ENCODE measurements at regions not wholly inside any gene's neighbourhood (a gene's known extent, or its start where the extent isn't known, plus 50 kb on each side); places are given as distances from the start of the nearest gene placed in this dataset.

GRCh38 chr3:105254154-105254553, 112.6 kb upstream of the ALCAM start:
- Histone ChIP-seq H3K4me3 (no peak overlapping the region), H3K36me3 (no peaks in the 10 kb centered on the region), H3K4me1 (ENCODE audit: control insufficient read depth in 1 of 2, low read depth in 2 of 2) (peaks cover 0 to 8% of the 10 kb centered on the region in 2 donors), H3K27me3 (replicated peaks; ENCODE audit: insufficient read depth) (no peaks in the 10 kb centered on the region), H3K9me3 (peaks cover 4% of the 10 kb centered on the region), H3K27ac (no peak overlapping the region)
- no peak for ATAC-seq (ENCODE audit: insufficient number of reproducible peaks, low FRiP score, low read depth)
- no peak for TF ChIP-seq CTCF (IDR thresholded peaks at IDR 0.05)
- DNase-seq (ENCODE audit: low spot score) = no peak

GRCh38 chr3:105255350-105255749, 111.4 kb upstream of the ALCAM start:
- DNase-seq (ENCODE audit: low spot score) (no peak), ATAC-seq (ENCODE audit: insufficient number of reproducible peaks, low FRiP score, low read depth) (no peak)
- TF ChIP-seq CTCF (IDR thresholded peaks at IDR 0.05) = no peak
- no peak overlapping the region for H3K27ac ChIP-seq
- no peaks in the 10 kb centered on the region for H3K27me3 ChIP-seq (replicated peaks; ENCODE audit: insufficient read depth)
- H3K4me1 ChIP-seq (ENCODE audit: control insufficient read depth in 1 of 2, low read depth in 2 of 2) = peaks cover 0 to 8% of the 10 kb centered on the region in 2 donors
- no peak overlapping the region for H3K4me3 ChIP-seq
- no peaks in the 10 kb centered on the region for H3K36me3 ChIP-seq
- H3K9me3 ChIP-seq = peaks cover 4% of the 10 kb centered on the region

- no peak overlapping the region for H3K4me3 ChIP-seq
- H3K9me3 ChIP-seq = no peaks in the 10 kb centered on the region
- no peak for TF ChIP-seq CTCF (IDR thresholded peaks at IDR 0.05)
- no peaks in the 10 kb centered on the region for H3K27me3 ChIP-seq (replicated peaks; ENCODE audit: insufficient read depth)
- H3K36me3 ChIP-seq = no peaks in the 10 kb centered on the region
- H3K27ac ChIP-seq = no peak overlapping the region
- no peak for ATAC-seq (ENCODE audit: insufficient number of reproducible peaks, low FRiP score, low read depth)
- no peaks in the 10 kb centered on the region for H3K4me1 ChIP-seq (ENCODE audit: control insufficient read depth in 1 of 2, low read depth in 2 of 2)
- DNase-seq (ENCODE audit: low spot score) = no peak
Observed at GRCh38 chr3:105259496-105259895, 107.2 kb upstream of the ALCAM start.

GRCh38 chr3:105260385-105260784, 106.3 kb upstream of the ALCAM start:
- H3K4me1 ChIP-seq (ENCODE audit: control insufficient read depth in 1 of 2, low read depth in 2 of 2) = no peaks in the 10 kb centered on the region
- H3K4me3 ChIP-seq = no peak overlapping the region
- H3K36me3 ChIP-seq = no peaks in the 10 kb centered on the region
- TF ChIP-seq CTCF (IDR thresholded peaks at IDR 0.05) = no peak
- DNase-seq (ENCODE audit: low spot score) = no peak
- ATAC-seq (ENCODE audit: insufficient number of reproducible peaks, low FRiP score, low read depth) = no peak
- no peaks in the 10 kb centered on the region for H3K27me3 ChIP-seq (replicated peaks; ENCODE audit: insufficient read depth)
- no peak overlapping the region for H3K27ac ChIP-seq
- H3K9me3 ChIP-seq = no peaks in the 10 kb centered on the region

- no peak for TF ChIP-seq CTCF (IDR thresholded peaks at IDR 0.05)
- H3K4me1 ChIP-seq (ENCODE audit: control insufficient read depth in 1 of 2, low read depth in 2 of 2) = no peaks in the 10 kb centered on the region
- H3K36me3 ChIP-seq = no peaks in the 10 kb centered on the region
- H3K9me3 ChIP-seq = no peaks in the 10 kb centered on the region
- no peaks in the 10 kb centered on the region for H3K27me3 ChIP-seq (replicated peaks; ENCODE audit: insufficient read depth)
- no peak overlapping the region for H3K4me3 ChIP-seq
- ATAC-seq (ENCODE audit: insufficient number of reproducible peaks, low FRiP score, low read depth) = no peak
- DNase-seq (ENCODE audit: low spot score) = no peak
- no peak overlapping the region for H3K27ac ChIP-seq
Observed at GRCh38 chr3:105274536-105274935, 92.2 kb upstream of the ALCAM start.

Data from thoracic aorta (tissue), 2 donors.